ENCODE measurements at regions not wholly inside any gene's neighbourhood (a gene's known extent, or its start where the extent isn't known, plus 50 kb on each side); places are given as distances from the start of the nearest gene placed in this dataset.

DNA sequence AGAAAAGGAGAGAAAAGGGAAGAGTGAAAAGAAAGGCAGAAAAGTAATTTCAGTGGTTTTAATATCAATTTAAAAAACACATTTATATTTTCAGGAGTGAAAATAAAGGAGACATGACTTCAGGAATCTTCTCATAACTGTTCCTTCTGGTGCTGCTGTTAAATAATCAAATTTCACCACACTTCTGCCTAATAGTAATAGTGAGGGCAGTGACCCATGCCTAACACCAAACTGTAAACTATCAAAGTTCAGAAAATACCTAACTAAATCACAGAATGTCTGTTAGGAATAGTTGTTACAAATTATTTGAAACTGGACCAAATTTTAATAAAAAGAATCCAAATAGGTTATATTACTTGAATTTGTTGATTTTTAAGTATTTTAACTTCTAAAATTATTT lies 169.4 kb downstream of the RPL10L start:
- TF ChIP-seq, protein P1, sequence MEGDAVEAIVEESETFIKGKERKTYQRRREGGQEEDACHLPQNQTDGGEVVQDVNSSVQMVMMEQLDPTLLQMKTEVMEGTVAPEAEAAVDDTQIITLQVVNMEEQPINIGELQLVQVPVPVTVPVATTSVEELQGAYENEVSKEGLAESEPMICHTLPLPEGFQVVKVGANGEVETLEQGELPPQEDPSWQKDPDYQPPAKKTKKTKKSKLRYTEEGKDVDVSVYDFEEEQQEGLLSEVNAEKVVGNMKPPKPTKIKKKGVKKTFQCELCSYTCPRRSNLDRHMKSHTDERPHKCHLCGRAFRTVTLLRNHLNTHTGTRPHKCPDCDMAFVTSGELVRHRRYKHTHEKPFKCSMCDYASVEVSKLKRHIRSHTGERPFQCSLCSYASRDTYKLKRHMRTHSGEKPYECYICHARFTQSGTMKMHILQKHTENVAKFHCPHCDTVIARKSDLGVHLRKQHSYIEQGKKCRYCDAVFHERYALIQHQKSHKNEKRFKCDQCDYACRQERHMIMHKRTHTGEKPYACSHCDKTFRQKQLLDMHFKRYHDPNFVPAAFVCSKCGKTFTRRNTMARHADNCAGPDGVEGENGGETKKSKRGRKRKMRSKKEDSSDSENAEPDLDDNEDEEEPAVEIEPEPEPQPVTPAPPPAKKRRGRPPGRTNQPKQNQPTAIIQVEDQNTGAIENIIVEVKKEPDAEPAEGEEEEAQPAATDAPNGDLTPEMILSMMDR (IDR thresholded peaks at IDR 0.05; ENCODE audit: low read length), result no peak
- no peak for TF ChIP-seq EZH2 (IDR thresholded peaks at IDR 0.05; ENCODE audit: borderline replicate concordance, low read length)
- H3K9me3 ChIP-seq (ENCODE audit: low read length), result no peaks in the 10 kb centered on the region
- H3K9ac ChIP-seq (ENCODE audit: low read length), result no peak overlapping the region
- H3F3A ChIP-seq (ENCODE audit: insufficient read depth, low read length), result no peaks in the 10 kb centered on the region
- H3K9me2 ChIP-seq (ENCODE audit: low read depth, low read length), result no peaks in the 10 kb centered on the region
- no peaks in the 10 kb centered on the region for H3K4me1 ChIP-seq (ENCODE audit: insufficient read depth, low read length, severe bottlenecking)
- no peaks in the 10 kb centered on the region for H4K20me1 ChIP-seq (ENCODE audit: insufficient read depth, low read length)
- no peak overlapping the region for H3K4me2 ChIP-seq (ENCODE audit: low read length)
- H3K79me2 ChIP-seq (ENCODE audit: insufficient read depth, low read length), result no peaks in the 10 kb centered on the region
- H2AFZ ChIP-seq (ENCODE audit: low read length), result no peak overlapping the region
- no peaks in the 10 kb centered on the region for H3K36me3 ChIP-seq (ENCODE audit: insufficient read depth, low read length)
- H3K27me3 ChIP-seq (ENCODE audit: insufficient read depth, low read length), result no peaks in the 10 kb centered on the region
- H3K27ac ChIP-seq (ENCODE audit: low read depth, low read length, poor library complexity, severe bottlenecking), result no peak overlapping the region
- no peak overlapping the region for H3K4me3 ChIP-seq (ENCODE audit: low read depth, low read length, poor library complexity, severe bottlenecking)

DNA sequence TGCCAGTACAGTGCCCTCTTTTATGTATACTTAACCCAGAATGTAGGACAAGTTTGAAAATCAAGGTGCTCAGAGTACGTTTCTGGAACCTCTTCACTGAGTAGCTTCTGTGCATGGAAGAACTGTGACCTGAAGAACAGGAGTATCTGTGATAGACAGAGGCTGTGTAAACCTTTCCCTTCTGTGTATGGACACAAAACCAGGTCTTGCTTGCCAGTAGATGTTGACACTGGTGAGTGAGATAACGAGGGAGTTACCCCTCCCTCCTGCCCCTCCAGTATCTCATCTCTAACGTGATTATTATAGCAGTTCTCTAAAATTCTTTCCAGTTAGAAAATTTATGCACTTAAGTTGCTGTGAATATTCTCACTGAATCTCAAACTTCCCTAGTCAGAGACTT lies 170.8 kb downstream of the RPL10L start:
- Histone ChIP-seq H3K9me3 (ENCODE audit: low read length) (no peaks in the 10 kb centered on the region), H3K27me3 (ENCODE audit: insufficient read depth, low read length) (no peaks in the 10 kb centered on the region)

DNA sequence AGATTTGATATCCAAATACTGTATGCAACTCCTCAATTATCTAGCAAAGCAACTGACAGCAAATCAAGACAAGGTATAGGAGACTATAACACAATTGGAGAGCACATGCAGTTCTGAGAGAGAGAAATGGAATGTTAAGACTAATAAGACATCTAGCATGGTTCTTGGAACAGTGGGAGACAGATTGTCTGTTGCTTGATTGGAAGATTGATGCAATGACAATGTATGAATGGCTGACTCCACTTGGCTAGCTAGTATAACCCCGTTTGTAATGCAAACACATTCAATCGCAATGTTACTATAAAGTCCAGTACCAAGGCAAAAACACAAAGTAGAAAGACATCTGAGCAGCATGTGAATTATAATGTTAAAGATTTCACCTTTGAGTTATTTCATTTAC lies 179.3 kb downstream of the RPL10L start:
- Histone ChIP-seq H2AFZ (ENCODE audit: low read length) (no peak overlapping the region), H4K20me1 (ENCODE audit: insufficient read depth, low read length) (no peaks in the 10 kb centered on the region), H3K27me3 (ENCODE audit: insufficient read depth, low read length) (no peaks in the 10 kb centered on the region), H3K36me3 (ENCODE audit: insufficient read depth, low read length) (no peaks in the 10 kb centered on the region), H3K4me2 (ENCODE audit: low read length) (no peak overlapping the region), H3K4me3 (ENCODE audit: low read depth, low read length, poor library complexity, severe bottlenecking) (no peak overlapping the region), H3K9me3 (ENCODE audit: low read length) (no peaks in the 10 kb centered on the region), H3K9ac (ENCODE audit: low read length) (no peak overlapping the region), H3K27ac (ENCODE audit: low read depth, low read length, poor library complexity, severe bottlenecking) (no peak overlapping the region), H3K9me2 (ENCODE audit: low read depth, low read length) (no peaks in the 10 kb centered on the region), H3F3A (ENCODE audit: insufficient read depth, low read length) (no peaks in the 10 kb centered on the region), H3K4me1 (ENCODE audit: insufficient read depth, low read length, severe bottlenecking) (no peaks in the 10 kb centered on the region), H3K79me2 (ENCODE audit: insufficient read depth, low read length) (no peaks in the 10 kb centered on the region)
- TF ChIP-seq, protein P1 (IDR thresholded peaks at IDR 0.05; ENCODE audit: low read length), result no peak
- TF ChIP-seq EZH2 (IDR thresholded peaks at IDR 0.05; ENCODE audit: borderline replicate concordance, low read length), result no peak

More for the DNA sequence above, 170.8 kb downstream of the RPL10L start:
- TF ChIP-seq, protein P1 (IDR thresholded peaks at IDR 0.05; ENCODE audit: low read length), result no peak
- no peak for TF ChIP-seq EZH2 (IDR thresholded peaks at IDR 0.05; ENCODE audit: borderline replicate concordance, low read length)
- H3K36me3 ChIP-seq (ENCODE audit: insufficient read depth, low read length), result no peaks in the 10 kb centered on the region
- no peaks in the 10 kb centered on the region for H4K20me1 ChIP-seq (ENCODE audit: insufficient read depth, low read length)
- H3F3A ChIP-seq (ENCODE audit: insufficient read depth, low read length), result no peaks in the 10 kb centered on the region
- no peak overlapping the region for H3K4me2 ChIP-seq (ENCODE audit: low read length)
- no peak overlapping the region for H3K27ac ChIP-seq (ENCODE audit: low read depth, low read length, poor library complexity, severe bottlenecking)
- H3K9me2 ChIP-seq (ENCODE audit: low read depth, low read length), result no peaks in the 10 kb centered on the region
- no peak overlapping the region for H3K4me3 ChIP-seq (ENCODE audit: low read depth, low read length, poor library complexity, severe bottlenecking)
- no peak overlapping the region for H3K9ac ChIP-seq (ENCODE audit: low read length)
- H3K79me2 ChIP-seq (ENCODE audit: insufficient read depth, low read length), result no peaks in the 10 kb centered on the region
- no peaks in the 10 kb centered on the region for H3K4me1 ChIP-seq (ENCODE audit: insufficient read depth, low read length, severe bottlenecking)
- H2AFZ ChIP-seq (ENCODE audit: low read length), result no peak overlapping the region

Data from OCI-LY1 (cell line).